COLO668 (cell line): ENCODE measurements at regions not wholly inside any gene's neighbourhood (a gene's known extent, or its start where the extent isn't known, plus 50 kb on each side); places are given as distances from the start of the nearest gene placed in this dataset.

ENCODE experiments used
- DNase-seq: peaks from one replicate; lab custom pipeline; 2025; ENCODE audit not compliant: unreplicated experiment; lab: John Stamatoyannopoulos, UW

DNA sequence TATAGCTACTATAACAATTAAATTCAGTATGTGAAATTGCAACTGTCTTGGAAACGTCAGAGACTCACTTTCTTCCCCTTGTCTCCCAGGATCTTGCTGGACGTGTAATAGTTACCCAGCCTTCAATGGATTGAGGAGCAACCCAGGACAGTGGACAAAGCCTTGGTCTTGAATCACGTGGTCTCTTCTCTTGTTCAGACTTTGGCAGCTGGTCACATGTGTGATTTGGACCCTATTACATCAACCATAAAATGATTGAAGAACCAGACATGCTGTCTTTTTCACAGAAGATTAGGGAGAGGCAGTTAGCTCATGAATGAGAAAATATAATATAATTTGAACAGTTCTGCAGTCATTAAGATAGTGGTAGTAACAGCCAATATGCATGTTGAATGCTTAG lies 1085.5 kb upstream of the RBFOX1 start:
- DNase-seq = no peak

- DNase-seq = no peak
These were observed 1086.4 kb upstream of the RBFOX1 start for GRCh38 chr16:6246266-6246665.

- DNase-seq = no peak
These were observed 1100.6 kb upstream of the RBFOX1 start for GRCh38 chr16:6232056-6232455.

GRCh38 chr16:6231398-6231797 lies 1101.2 kb upstream of the RBFOX1 start:
- no peak for DNase-seq

GRCh38 chr16:6229186-6229585 lies 1103.5 kb upstream of the RBFOX1 start:
- DNase-seq = no peak

DNA sequence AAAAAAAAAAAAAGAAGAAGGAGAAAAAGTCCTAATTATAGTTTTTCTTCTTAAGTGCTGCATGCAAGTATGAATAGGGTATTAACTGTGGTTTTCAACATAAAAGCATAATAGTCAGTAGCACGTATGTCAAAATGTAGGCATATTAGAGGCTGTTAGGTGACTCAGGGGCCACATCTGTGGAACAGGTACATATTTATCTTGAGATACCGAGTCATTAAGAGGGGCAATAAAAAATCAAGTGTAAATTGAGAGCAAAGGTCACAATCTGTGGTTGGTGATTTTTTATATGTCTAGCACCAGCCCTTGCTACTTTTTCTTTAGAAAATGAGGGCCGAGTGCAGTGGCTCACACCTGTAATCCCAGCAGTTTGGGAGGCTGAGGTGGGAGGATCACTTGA lies 1113.8 kb upstream of the RBFOX1 start:
- no peak for DNase-seq

GRCh38 chr16:6216836-6217235 lies 1115.8 kb upstream of the RBFOX1 start:
- DNase-seq = no peak

- no peak for DNase-seq
These were observed 1114.0 kb upstream of the EEF2KMT start for GRCh38 chr16:6211644-6212043.

- DNase-seq = no peak
These were observed 1111.8 kb upstream of the EEF2KMT start for GRCh38 chr16:6209355-6209930.

DNA sequence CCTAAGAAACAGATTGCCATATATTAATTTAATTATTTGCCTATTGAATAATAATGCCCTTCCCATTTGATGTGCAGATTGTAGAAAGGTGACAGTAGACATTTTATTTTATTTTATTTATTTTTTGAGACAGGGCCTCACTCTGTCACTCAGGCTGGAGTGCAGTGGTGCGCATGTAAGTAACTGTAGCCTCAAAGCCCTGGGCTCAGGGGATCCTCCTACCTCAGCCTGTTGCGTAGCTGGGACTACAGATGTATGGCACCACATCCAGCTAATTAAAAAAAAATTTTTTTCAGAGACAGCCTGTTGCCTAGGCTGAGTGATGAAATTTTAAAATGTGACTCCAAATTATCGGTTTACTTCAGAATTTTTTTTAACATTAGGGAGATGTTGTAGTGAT lies 1110.0 kb upstream of the EEF2KMT start:
- no peak for DNase-seq

GRCh38 chr16:6207124-6207523 lies 1109.5 kb upstream of the EEF2KMT start:
- no peak for DNase-seq

DNA sequence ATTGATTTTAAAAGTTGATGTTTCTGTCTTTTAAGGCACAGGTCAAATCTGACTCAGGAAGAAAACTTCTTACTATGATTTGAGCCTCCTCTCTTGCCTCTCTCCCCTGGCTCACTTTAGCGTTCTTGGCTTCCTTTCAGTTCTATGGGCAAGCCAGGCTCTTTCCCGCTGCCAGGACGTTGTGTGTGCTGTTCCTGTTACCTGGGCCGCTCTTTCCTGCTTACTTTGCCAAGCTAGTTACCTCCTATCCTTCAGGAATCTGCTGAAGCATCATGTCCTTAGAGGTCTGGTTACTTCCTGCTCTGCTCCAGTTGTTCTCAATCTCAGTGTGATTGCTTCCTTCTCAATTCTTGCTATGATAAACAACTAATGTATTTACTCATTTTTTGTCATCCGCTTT lies 1108.5 kb upstream of the EEF2KMT start:
- DNase-seq = no peak

DNA sequence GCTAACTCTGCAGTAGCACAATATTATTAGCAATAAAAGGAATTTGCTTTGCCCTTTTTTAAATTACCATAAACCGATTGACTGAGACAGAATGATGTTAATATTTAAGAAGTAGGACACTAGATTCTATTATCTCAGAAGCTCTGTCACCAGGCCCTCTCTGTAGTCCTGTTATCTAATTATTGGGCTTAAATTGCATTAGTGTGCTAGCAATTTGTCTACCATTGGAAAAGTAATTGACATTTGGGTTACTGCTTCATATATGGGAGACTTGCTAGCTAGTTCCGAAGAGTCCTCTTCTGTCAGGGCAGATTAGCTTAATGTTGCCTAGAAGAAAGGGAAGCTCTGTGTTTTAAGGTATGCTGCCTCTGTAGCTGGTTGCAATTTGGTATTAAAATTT lies 1107.3 kb upstream of the EEF2KMT start:
- no peak for DNase-seq

GRCh38 chr16:6200861-6201260 lies 1103.3 kb upstream of the EEF2KMT start:
- no peak for DNase-seq

DNA sequence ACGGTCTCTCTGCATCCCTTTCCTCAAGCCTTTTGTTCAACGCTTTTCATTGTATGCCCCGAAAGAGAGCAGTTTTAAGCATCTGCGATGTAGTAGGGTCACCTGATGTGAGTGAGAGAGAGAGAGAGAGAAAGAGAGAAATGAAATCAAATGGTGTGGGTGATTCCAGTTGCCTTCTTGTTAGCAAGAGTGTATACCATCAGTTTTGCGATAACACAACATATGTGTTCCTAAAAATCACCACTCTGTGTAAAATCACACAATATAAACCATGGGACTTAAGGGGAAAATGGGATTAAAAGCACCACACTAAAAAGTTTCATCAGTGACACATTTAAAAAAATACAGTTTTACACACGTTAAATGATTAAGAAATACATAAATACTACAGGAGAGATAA lies 1102.7 kb upstream of the EEF2KMT start:
- DNase-seq = no peak

DNA sequence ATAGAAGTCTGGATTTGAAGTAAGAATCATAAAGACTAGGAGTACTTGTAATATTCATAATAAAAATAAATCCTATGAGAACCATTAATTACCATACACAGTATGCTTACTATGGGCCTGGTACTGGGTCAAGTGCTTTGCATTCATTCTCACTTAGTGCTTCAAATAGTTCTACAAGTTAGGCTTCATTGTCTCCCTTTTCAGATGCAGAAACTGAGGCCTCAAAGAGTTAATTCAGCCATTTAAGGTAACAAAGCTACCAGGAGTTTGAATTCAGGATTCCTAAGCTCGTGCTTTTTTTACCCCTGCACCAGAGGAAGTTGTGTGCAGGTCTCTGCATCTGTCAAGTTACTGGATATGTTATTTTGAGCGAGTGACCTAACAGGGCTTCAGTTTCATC lies 1098.4 kb upstream of the EEF2KMT start:
- no peak for DNase-seq

DNA sequence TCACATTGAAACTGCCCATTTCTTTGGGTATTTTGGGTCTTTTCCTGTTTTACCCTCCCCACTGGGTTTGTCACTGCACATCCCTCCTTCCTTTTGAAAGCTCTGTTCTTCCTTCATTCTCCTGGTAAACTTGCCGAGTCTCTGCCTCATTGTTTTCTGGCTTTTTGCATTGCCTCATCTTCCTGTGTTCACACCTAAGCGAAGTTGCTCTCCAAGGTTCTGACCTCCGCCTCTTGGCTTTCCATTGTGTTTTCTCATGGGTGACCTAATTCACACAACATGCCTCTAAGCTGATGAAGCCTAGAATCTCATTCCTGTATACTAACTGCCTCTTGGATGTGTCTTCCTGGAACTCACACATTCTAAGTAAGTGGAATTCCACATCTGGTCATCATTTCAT lies 1096.1 kb upstream of the EEF2KMT start:
- DNase-seq = no peak

DNA sequence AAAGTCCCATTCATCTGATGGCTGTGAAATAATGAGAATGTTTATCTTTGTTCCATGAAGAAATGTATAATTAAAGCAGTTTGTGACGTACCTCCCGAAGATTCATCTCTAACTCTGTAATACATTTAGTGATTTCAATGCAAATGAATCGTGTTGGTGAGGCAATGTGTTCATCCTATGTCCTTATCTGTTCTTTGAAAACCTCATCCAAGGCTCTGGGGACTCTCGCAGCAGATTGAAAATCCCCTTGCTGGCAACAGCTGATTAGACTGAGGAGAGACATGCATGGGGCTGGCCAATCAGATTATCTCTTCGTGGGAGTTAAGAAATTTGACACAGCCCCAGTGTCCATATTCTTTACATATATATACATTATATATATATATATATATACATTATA lies 1095.4 kb upstream of the EEF2KMT start:
- DNase-seq = no peak

DNA sequence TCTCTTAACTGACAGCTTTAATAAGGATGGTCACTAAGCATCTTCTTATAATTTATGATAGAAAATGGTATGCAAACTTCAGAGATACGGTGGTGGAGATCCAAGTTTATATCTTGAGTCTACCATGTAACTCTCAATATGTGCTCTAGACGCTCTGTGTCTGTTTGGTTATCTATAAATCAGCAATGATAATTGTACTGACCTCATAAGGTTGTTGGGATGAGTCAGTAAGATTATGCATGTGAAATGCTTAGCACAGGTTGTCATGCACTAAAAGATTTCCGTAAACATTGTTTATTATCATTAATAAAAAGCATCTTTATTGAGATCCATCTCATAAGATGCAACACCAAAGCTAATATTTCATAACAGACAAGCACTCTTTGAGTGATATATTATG lies 1094.9 kb upstream of the EEF2KMT start:
- DNase-seq = no peak

GRCh38 chr16:6190776-6191175 lies 1093.2 kb upstream of the EEF2KMT start:
- no peak for DNase-seq

GRCh38 chr16:6189216-6189615 lies 1091.6 kb upstream of the EEF2KMT start:
- DNase-seq = no peak

DNA sequence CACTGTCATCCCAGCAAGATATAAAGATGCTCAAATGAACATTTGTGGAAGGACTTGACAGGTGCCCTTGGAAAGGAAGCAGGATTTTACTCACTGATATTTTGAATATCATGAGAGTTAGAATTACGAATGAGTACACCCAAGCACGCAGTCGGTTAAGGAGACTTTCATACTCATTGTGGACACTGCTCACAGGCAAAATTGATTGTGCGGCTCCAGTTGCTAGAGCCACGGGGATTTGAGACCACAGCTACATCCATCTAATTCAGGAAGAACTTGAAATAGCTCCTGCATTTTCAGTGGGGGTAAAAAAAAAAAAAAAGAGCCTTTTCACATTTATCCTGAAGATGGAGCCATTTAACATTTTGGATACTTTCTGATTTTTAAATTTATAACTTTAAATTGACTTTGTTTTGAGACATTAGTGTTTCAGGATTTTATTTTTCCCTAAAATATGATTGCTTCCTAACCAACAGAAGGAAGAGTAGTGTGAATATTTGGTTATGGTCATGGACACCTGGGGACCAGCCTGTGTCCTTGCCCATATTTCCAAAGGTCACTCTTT lies 1080.1 kb upstream of the EEF2KMT start:
- no peak for DNase-seq

GRCh38 chr16:6170022-6170421 lies 1072.4 kb upstream of the EEF2KMT start:
- DNase-seq = no peak
